GM10248 (cell line): ENCODE measurements at regions not wholly inside any gene's neighbourhood (a gene's known extent, or its start where the extent isn't known, plus 50 kb on each side); places are given as distances from the start of the nearest gene placed in this dataset.

ENCODE experiments used
- CTCF ChIA-PET: fragments of 300-600 bp; sonication (Branson Sonifier 250); formaldehyde crosslinking; extraction: SDS; loops from one replicate; lab custom pipeline; 2021; ENCODE audit warnings: antibody characterized with exemption; lab: Yijun Ruan, JAX
- POLR2A ChIA-PET: fragments of 350-650 bp; sonication (Branson Sonifier 250); formaldehyde crosslinking; extraction: SDS; loops from one replicate; lab custom pipeline; 2020; ENCODE audit warnings: antibody characterized with exemption; lab: Yijun Ruan, JAX
- DNase-seq: peaks from one replicate; pipeline ENCODE4 v3.0.0; 2012; ENCODE audit errors: extremely low spot score
- TF ChIP-seq, protein P1 (sequence below): IDR thresholded peaks from 2 replicates; pipeline ENCODE4 v1.5.1; 2012; ENCODE audit warnings: mild to moderate bottlenecking, low read depth; ENCODE audit errors: extremely low read depth, missing control alignments, control extremely low read depth

GRCh38 chr5:40277161-40277906 lies 402.4 kb upstream of the PTGER4 start:
- CTCF ChIA-PET = interaction anchor here (1.0 to 1.5 kb wide), 4 partner anchors 9 to 34 kb away, joined by 3 to 7 read pairs (median 5); no protein-coding TSS in a partner anchor

GRCh38 chr5:40276426-40277102 lies 403.2 kb upstream of the PTGER4 start:
- no peak for DNase-seq
- TF ChIP-seq, protein P1, sequence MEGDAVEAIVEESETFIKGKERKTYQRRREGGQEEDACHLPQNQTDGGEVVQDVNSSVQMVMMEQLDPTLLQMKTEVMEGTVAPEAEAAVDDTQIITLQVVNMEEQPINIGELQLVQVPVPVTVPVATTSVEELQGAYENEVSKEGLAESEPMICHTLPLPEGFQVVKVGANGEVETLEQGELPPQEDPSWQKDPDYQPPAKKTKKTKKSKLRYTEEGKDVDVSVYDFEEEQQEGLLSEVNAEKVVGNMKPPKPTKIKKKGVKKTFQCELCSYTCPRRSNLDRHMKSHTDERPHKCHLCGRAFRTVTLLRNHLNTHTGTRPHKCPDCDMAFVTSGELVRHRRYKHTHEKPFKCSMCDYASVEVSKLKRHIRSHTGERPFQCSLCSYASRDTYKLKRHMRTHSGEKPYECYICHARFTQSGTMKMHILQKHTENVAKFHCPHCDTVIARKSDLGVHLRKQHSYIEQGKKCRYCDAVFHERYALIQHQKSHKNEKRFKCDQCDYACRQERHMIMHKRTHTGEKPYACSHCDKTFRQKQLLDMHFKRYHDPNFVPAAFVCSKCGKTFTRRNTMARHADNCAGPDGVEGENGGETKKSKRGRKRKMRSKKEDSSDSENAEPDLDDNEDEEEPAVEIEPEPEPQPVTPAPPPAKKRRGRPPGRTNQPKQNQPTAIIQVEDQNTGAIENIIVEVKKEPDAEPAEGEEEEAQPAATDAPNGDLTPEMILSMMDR = no peak
- CTCF ChIA-PET = interaction anchor here (1.2 to 1.5 kb wide), 3 partner anchors 9 to 13 kb away, joined by 3 to 7 read pairs (median 6); no protein-coding TSS in a partner anchor
- POLR2A ChIA-PET = no interaction called here

More at GRCh38 chr5:40277161-40277906, 402.4 kb upstream of the PTGER4 start:
- peak; percentile 6 for DNase-seq
- POLR2A ChIA-PET = no interaction called here
- TF ChIP-seq, protein P1 = no peak

DNA sequence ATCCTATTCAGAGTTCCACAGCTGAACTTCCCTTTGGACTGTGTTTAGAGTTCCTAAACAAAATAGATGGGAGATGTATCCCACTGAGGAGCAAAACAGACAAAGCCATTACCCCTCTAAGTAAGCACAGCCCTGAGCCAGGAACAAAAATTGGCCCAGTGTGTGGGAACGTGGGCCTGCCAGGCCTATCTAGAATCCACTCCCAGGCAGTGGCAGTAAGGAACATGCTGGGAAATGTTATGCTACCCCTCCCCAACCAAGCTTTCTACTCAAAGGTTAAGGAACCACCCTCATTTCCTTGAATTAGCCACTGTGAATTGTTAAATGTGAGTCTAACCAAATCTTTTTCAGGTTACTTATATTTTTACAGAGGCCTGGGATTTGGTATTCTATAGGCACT lies 405.1 kb upstream of the PTGER4 start:
- POLR2A ChIA-PET = no interaction called here
- CTCF ChIA-PET = no interaction called here
- DNase-seq = no peak
- TF ChIP-seq, protein P1 = no peak

GRCh38 chr5:40273936-40274335 lies 405.8 kb upstream of the PTGER4 start:
- no peak for DNase-seq
- ChIA-PET CTCF (no interaction called here), POLR2A (no interaction called here)
- TF ChIP-seq, protein P1 = no peak

GRCh38 chr5:40271476-40271875 lies 408.2 kb upstream of the PTGER4 start:
- TF ChIP-seq, protein P1 = no peak
- ChIA-PET POLR2A (no interaction called here), CTCF (no interaction called here)
- DNase-seq = no peak

DNA sequence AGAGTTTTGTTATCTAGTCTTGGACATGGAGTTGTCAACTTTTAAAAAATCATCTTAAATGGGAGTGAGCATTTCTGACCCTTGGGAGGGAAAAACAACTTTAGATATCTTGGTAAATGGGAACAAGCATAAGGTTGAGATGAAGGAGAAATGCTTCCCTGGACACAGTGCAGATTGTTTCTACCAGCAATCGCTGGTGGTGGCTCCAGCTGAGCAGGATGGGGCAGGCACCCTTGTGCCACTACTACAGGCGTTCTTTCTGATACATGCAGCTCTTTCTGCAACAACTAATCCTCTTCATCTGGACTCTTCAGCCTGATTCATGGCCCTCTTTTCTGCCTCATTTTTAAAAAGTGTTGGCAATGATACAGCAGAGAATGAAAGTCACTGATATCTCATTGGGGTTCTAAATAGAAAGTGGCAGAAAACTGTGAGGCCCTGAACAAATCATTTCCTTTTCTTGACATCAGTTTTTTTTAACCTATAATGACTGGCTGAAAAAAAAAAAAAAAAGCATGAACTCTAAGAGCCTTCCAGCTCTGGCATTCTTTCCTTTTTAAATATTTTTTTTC lies 409.4 kb upstream of the PTGER4 start:
- ChIA-PET CTCF (interaction anchor here (0.7 to 1.0 kb wide), 3 partner anchors 9 to 35 kb away, joined by 3 to 5 read pairs (median 3); no protein-coding TSS in a partner anchor), POLR2A (no interaction called here)
- TF ChIP-seq, protein P1 = no peak
- no peak for DNase-seq
